HEK293 (cell line): ENCODE measurements at regions not wholly inside any gene's neighbourhood (a gene's known extent, or its start where the extent isn't known, plus 50 kb on each side); places are given as distances from the start of the nearest gene placed in this dataset.
A peak's percentile ranks its signal among the peaks of the same experiment; 100 is the strongest.

Experiments
- CTCF ChIA-PET: fragments of 350-600 bp; formaldehyde crosslinking; extraction: SDS; loops from one replicate; lab custom pipeline; 2021; ENCODE audit warnings: antibody characterized with exemption; lab: Yijun Ruan, JAX
- POLR2A ChIA-PET: fragments of 300-600 bp; formaldehyde crosslinking; extraction: SDS; loops from one replicate; lab custom pipeline; 2020; ENCODE audit warnings: antibody characterized with exemption, inconsistent platforms; lab: Yijun Ruan, JAX
- H3K27ac ChIP-seq: fragments of 200-500 bp; sonication (Bioruptor generic); 2 replicates; pipeline ENCODE4 v1.5.1; 2014; ENCODE audit warnings: low read depth, low read length, control low read depth, inconsistent platforms; ENCODE audit errors: extremely low read depth
- H3K36me3 ChIP-seq, 2 experiments: fragments of 200-500 bp in 1 of 2; sonication (Bioruptor generic) in 1 of 2; 1 replicate in 1 of 2; 2 replicates in 1 of 2; pipeline ENCODE4 v1.5.1; 2014 to 2017; ENCODE audit warnings: inconsistent platforms in 2 of 2, low read length in 2 of 2; ENCODE audit not compliant: control insufficient read depth in 2 of 2, insufficient read depth in 1 of 2
- H3K4me1 ChIP-seq: fragments of 200-500 bp; sonication (Bioruptor generic); 2 replicates; pipeline ENCODE4 v1.5.1; 2014; ENCODE audit warnings: mild to moderate bottlenecking, low read length, inconsistent platforms; ENCODE audit not compliant: control insufficient read depth, insufficient read depth
- H3K4me3 ChIP-seq: 2 replicates; pipeline ENCODE4 v1.5.1; 2011; ENCODE audit warnings: low read depth, mild to moderate bottlenecking, control low read depth, low read length, moderate library complexity
- H3K9me3 ChIP-seq: fragments of 200-500 bp; sonication (Bioruptor generic); 2 replicates; pipeline ENCODE4 v1.5.1; 2014; ENCODE audit warnings: low read depth, low read length, inconsistent platforms; ENCODE audit not compliant: control insufficient read depth, insufficient read depth
- GLIS2 ChIP-seq: fragments of 450-650 bp; formaldehyde crosslinking; IDR thresholded peaks from 2 replicates; pipeline ENCODE4 v1.5.1; 2016; ENCODE audit warnings: missing biosample characterization, missing genetic modification characterization
- SCRT2 ChIP-seq: fragments of 450-650 bp; formaldehyde crosslinking; IDR thresholded peaks from 2 replicates; pipeline ENCODE4 v1.5.1; 2016; ENCODE audit warnings: missing biosample characterization, missing genetic modification characterization
- SP3 ChIP-seq: fragments of 450-650 bp; formaldehyde crosslinking; IDR thresholded peaks from 2 replicates; pipeline ENCODE4 v1.5.1; 2016; ENCODE audit warnings: missing biosample characterization, missing genetic modification characterization
- ZBTB7A ChIP-seq: fragments of 450-650 bp; formaldehyde crosslinking; IDR thresholded peaks from 2 replicates; pipeline ENCODE4 v1.5.1; 2016; ENCODE audit warnings: low read depth, missing biosample characterization, missing genetic modification characterization
- ZFP37 ChIP-seq: fragments of 450-650 bp; formaldehyde crosslinking; IDR thresholded peaks from 2 replicates; pipeline ENCODE4 v1.5.1; 2016; ENCODE audit warnings: missing biosample characterization, missing genetic modification characterization
- ZNF121 ChIP-seq: fragments of 450-650 bp; formaldehyde crosslinking; IDR thresholded peaks from 2 replicates; pipeline ENCODE4 v1.5.1; 2016; ENCODE audit warnings: missing biosample characterization, missing genetic modification characterization
- ZNF16 ChIP-seq: fragments of 450-650 bp; formaldehyde crosslinking; IDR thresholded peaks from 2 replicates; pipeline ENCODE4 v1.5.1; 2016; ENCODE audit warnings: low read depth, missing biosample characterization, missing genetic modification characterization
- ZNF202 ChIP-seq: fragments of 450-650 bp; formaldehyde crosslinking; IDR thresholded peaks from 2 replicates; pipeline ENCODE4 v1.5.1; 2016; ENCODE audit warnings: missing biosample characterization, missing genetic modification characterization, borderline replicate concordance
- ZNF26 ChIP-seq: fragments of 450-650 bp; formaldehyde crosslinking; IDR thresholded peaks from 2 replicates; pipeline ENCODE4 v1.5.1; 2016; ENCODE audit warnings: missing biosample characterization, missing genetic modification characterization
- ZNF423 ChIP-seq: fragments of 450-650 bp; formaldehyde crosslinking; IDR thresholded peaks from 2 replicates; pipeline ENCODE4 v1.5.1; 2016; ENCODE audit warnings: missing biosample characterization, missing genetic modification characterization
- ZNF621 ChIP-seq: fragments of 450-650 bp; formaldehyde crosslinking; IDR thresholded peaks from 2 replicates; pipeline ENCODE4 v1.5.1; 2017; ENCODE audit warnings: missing biosample characterization, missing genetic modification characterization
- ZNF639 ChIP-seq: fragments of 450-650 bp; formaldehyde crosslinking; IDR thresholded peaks from 2 replicates; pipeline ENCODE4 v1.5.1; 2016; ENCODE audit warnings: missing biosample characterization, missing genetic modification characterization
- ZNF658 ChIP-seq: fragments of 450-650 bp; formaldehyde crosslinking; IDR thresholded peaks from 2 replicates; pipeline ENCODE4; 2016; ENCODE audit warnings: missing biosample characterization, missing genetic modification characterization
- ZNF747 ChIP-seq: fragments of 450-650 bp; formaldehyde crosslinking; IDR thresholded peaks from 2 replicates; pipeline ENCODE4 v1.5.1; 2016; ENCODE audit warnings: missing biosample characterization, missing genetic modification characterization
- TF ChIP-seq, protein P1 (sequence below): sonication (generic); formaldehyde crosslinking; IDR thresholded peaks from 2 replicates; pipeline ENCODE4 v1.8.1; 2022; ENCODE audit warnings: mild to moderate bottlenecking, moderate library complexity, missing genetic modification reagents
- TF ChIP-seq, protein P2 (sequence below): fragments of 450-650 bp; formaldehyde crosslinking; IDR thresholded peaks from 2 replicates; pipeline ENCODE4 v1.5.1; 2016; ENCODE audit warnings: missing biosample characterization, missing genetic modification characterization

DNA sequence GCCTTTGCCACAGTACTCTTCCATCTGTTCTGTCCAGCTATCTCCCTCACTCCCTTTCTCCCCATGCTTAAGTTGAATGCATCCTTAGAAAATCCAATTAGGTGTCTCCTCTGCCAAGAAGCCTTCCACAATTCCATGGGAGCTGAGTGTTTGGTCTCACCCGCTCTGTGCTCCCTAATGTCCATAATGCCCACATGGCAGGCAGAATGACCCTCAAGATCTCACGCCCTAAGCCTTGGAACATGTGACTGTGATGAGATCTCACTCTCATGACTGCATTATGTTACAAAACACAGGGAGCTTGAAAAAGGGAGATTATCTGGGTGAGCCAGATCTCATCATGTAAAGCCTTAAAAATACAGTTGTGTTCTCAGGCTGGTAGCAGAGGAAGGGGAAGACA lies 229.4 kb downstream of the OMA1 start (continued):
- TF ChIP-seq ZNF639 (tag by site-specific recombination) (no peak), ZBTB7A (tag by site-specific recombination) (no peak)
- TF ChIP-seq, protein P1, sequence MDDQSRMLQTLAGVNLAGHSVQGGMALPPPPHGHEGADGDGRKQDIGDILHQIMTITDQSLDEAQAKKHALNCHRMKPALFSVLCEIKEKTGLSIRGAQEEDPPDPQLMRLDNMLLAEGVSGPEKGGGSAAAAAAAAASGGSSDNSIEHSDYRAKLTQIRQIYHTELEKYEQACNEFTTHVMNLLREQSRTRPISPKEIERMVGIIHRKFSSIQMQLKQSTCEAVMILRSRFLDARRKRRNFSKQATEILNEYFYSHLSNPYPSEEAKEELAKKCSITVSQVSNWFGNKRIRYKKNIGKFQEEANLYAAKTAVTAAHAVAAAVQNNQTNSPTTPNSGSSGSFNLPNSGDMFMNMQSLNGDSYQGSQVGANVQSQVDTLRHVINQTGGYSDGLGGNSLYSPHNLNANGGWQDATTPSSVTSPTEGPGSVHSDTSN (CRISPR knock-in tag): no peak
- TF ChIP-seq, all 188 proteins: peak for 0

- ChIA-PET POLR2A (no interaction called here), CTCF (no interaction called here)
- TF ChIP-seq SCRT2 (tag by site-specific recombination): 0 out of 2 replicates have a peak, but pooled peaks have one; percentile 18
- TF ChIP-seq, protein P2, sequence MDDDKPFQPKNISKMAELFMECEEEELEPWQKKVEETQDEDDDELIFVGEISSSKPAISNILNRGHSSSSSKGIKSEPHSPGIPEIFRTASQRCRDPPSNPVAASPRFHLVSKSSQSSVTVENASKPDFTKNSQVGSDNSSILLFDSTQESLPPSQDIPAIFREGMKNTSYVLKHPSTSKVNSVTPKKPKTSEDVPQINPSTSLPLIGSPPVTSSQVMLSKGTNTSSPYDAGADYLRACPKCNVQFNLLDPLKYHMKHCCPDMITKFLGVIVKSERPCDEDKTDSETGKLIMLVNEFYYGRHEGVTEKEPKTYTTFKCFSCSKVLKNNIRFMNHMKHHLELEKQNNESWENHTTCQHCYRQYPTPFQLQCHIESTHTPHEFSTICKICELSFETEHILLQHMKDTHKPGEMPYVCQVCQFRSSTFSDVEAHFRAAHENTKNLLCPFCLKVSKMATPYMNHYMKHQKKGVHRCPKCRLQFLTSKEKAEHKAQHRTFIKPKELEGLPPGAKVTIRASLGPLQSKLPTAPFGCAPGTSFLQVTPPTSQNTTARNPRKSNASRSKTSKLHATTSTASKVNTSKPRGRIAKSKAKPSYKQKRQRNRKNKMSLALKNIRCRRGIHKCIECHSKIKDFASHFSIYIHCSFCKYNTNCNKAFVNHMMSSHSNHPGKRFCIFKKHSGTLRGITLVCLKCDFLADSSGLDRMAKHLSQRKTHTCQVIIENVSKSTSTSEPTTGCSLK: no peak
- TF ChIP-seq ZNF423 (tag by site-specific recombination): no peak
- no peak for TF ChIP-seq ZFP37 (tag by site-specific recombination)
- TF ChIP-seq GLIS2: no peak
- TF ChIP-seq ZNF16: no peak
- TF ChIP-seq ZNF621 (tag by site-specific recombination): no peak
- TF ChIP-seq ZNF747 (tag by site-specific recombination): no peak
- Histone ChIP-seq H3K36me3 (no peaks in the 10 kb centered on the region), H3K4me3 (no peak overlapping the region), H3K9me3 (no peaks in the 10 kb centered on the region), H3K4me1 (no peaks in the 10 kb centered on the region), H3K27ac (no peak overlapping the region)
Observed at GRCh38 chr1:58316141-58316540, 230.4 kb downstream of the OMA1 start.

DNA sequence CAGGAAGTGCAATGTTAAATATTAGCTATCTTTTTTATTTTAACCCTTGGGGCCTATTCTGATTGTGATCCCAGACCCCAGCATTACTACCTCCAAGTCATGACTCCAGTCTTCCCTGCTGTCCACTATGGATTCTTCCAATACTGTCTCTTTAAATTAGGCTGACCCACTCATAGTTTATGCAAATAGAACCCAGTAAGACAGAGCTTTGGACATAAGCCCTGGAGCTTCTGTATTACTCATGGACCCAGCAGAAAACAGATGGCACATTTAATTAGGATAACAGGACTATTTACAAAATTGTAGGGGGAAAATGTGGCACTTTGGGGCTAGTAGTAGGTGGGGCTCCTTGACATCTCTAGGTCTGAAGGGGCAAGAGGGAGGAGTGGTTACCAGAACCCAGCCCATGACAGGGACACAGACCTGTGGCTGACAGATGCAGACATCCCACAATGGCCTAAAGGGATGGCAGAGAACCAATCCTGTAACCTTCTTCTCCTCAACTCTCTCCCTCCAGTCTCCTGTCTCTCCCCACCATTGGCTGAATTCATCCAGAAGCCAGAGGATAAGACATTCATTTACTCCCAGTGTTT lies 233.5 kb downstream of the OMA1 start:
- Histone ChIP-seq H3K4me3 (no peak overlapping the region), H3K4me1 (no peaks in the 10 kb centered on the region), H3K36me3 (no peaks in the 10 kb centered on the region), H3K9me3 (no peaks in the 10 kb centered on the region)
- POLR2A ChIA-PET: no interaction called here
- TF ChIP-seq ZNF26 (tag by site-specific recombination) (no peak), ZNF121 (tag by site-specific recombination) (no peak), ZNF658 (tag by site-specific recombination) (no peak), ZNF202 (no peak), SP3 (tag by site-specific recombination) (no peak)
- TF ChIP-seq, protein P1 (CRISPR knock-in tag): no peak
- TF ChIP-seq, all 188 proteins: peak for 0
- H3K27ac ChIP-seq: no peak overlapping the region
- CTCF ChIA-PET: no interaction called here
